Caco-2 (cell line): ENCODE measurements at regions not wholly inside any gene's neighbourhood (a gene's known extent, or its start where the extent isn't known, plus 50 kb on each side); places are given as distances from the start of the nearest gene placed in this dataset.

Experiments
- BruUV-seq: library from RNA; stranded (reverse); fragments of 400-500 nt; replicated peaks from 2 replicates; lab custom pipeline; 2021; lab: Mats Ljungman, UMichigan
- CTCF ChIA-PET: fragments of 300-600 bp; sonication (Branson Sonifier 250); formaldehyde crosslinking; loops from one replicate; lab custom pipeline; 2022; ENCODE audit warnings: antibody characterized with exemption; lab: Charles Lee
- POLR2A ChIA-PET: fragments of 300-600 bp; sonication (Branson Sonifier 250); formaldehyde crosslinking; loops from one replicate; lab custom pipeline; 2022; ENCODE audit warnings: antibody characterized with exemption; lab: Charles Lee
- DNase-seq, 2 experiments: peaks; one replicate each; pipeline versions ENCODE4 v3.0.0 to v3.0.0-alpha.2; 2020 to 2022
- H3K27me3 ChIP-seq: replicated peaks from 2 replicates; pipeline ENCODE4 v1.6.0; 2011; ENCODE audit warnings: low read length; ENCODE audit not compliant: control insufficient read depth, insufficient read depth
- H3K36me3 ChIP-seq: 2 replicates; pipeline ENCODE4 v1.5.1; 2011; ENCODE audit warnings: low read length; ENCODE audit not compliant: control insufficient read depth, insufficient read depth
- H3K4me1 ChIP-seq: fragments of 250-450 bp; sonication (Bioruptor Pico); 2 replicates; pipeline ENCODE4 v1.5.1; 2020; ENCODE audit warnings: mild to moderate bottlenecking
- H3K4me3 ChIP-seq: 2 replicates; pipeline ENCODE4 v1.5.1; 2011; ENCODE audit warnings: low read depth, mild to moderate bottlenecking, control low read depth, low read length
- H3K9me3 ChIP-seq: fragments of 250-450 bp; sonication (Bioruptor Pico); 2 replicates; pipeline ENCODE4 v1.5.1; 2020; ENCODE audit warnings: mild to moderate bottlenecking, moderate library complexity
- H3K27ac Mint-ChIP-seq: one replicate; pipeline ENCODE4 v1.8.0; 2022; ENCODE audit warnings: mixed read lengths; ENCODE audit not compliant: unreplicated experiment
- H3K27me3 Mint-ChIP-seq: one replicate; pipeline ENCODE4 v1.8.0; 2022; ENCODE audit warnings: mixed read lengths; ENCODE audit not compliant: insufficient read depth, unreplicated experiment
- H3K36me3 Mint-ChIP-seq: one replicate; pipeline ENCODE4 v1.8.0; 2022; ENCODE audit warnings: mild to moderate bottlenecking, mixed read lengths; ENCODE audit not compliant: insufficient read depth, unreplicated experiment
- H3K4me1 Mint-ChIP-seq: one replicate; pipeline ENCODE4 v1.8.0; 2022; ENCODE audit warnings: low read depth, mixed read lengths; ENCODE audit not compliant: unreplicated experiment
- H3K4me3 Mint-ChIP-seq: one replicate; pipeline ENCODE4 v1.8.0; 2022; ENCODE audit warnings: mild to moderate bottlenecking, moderate library complexity, mixed read lengths; ENCODE audit not compliant: unreplicated experiment
- H3K9me3 Mint-ChIP-seq: one replicate; pipeline ENCODE4 v1.8.0; 2022; ENCODE audit warnings: mixed read lengths; ENCODE audit not compliant: unreplicated experiment
- intact Hi-C: fragments of 100-400 bp; cut with micrococcal nuclease; formaldehyde crosslinking; loops from one replicate; pipeline ENCODE4 v1.10.0; 2022; ENCODE audit not compliant: unreplicated experiment
- TF ChIP-seq, protein P1 (sequence below), 2 experiments: fragments of 200-600 bp in 1 of 2; IDR thresholded peaks; 1 replicate in 1 of 2; 2 replicates in 1 of 2; pipeline versions ENCODE4 v1.5.1 to v1.8.0; 2011 to 2022; ENCODE audit warnings: antibody characterized with exemption in 1 of 2, control low read depth in 1 of 2, inconsistent platforms in 1 of 2, low read depth in 1 of 2, low read length in 1 of 2, mild to moderate bottlenecking in 1 of 2, moderate library complexity in 1 of 2; ENCODE audit not compliant: insufficient read depth in 1 of 2, severe bottlenecking in 1 of 2, unreplicated experiment in 1 of 2

DNA sequence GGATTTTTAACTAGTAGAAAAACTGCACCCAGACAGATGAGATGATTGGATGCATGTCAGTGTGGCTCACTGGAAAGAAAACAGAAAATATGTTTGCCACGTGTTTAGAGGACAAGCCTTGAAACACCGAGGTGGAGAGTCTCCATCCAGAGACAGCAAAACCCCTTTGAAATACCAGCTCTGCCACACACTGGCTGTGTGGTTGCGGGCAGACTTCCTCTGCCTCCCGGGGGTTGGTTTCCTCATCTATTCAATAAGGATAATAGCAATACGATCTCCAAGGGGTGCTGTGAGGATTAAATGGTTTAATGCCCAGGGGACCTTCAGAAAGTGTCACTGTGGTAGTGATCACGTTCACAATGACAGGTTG, 67.2 kb upstream of the PARP1 start:
- Histone ChIP-seq H3K27me3 (no peaks in the 10 kb centered on the region), H3K36me3 (no peaks in the 10 kb centered on the region), H3K4me3 (no peak overlapping the region), H3K9me3 (no peaks in the 10 kb centered on the region), H3K4me1 (peaks cover 9% of the 10 kb centered on the region)
- TF ChIP-seq, protein P1, sequence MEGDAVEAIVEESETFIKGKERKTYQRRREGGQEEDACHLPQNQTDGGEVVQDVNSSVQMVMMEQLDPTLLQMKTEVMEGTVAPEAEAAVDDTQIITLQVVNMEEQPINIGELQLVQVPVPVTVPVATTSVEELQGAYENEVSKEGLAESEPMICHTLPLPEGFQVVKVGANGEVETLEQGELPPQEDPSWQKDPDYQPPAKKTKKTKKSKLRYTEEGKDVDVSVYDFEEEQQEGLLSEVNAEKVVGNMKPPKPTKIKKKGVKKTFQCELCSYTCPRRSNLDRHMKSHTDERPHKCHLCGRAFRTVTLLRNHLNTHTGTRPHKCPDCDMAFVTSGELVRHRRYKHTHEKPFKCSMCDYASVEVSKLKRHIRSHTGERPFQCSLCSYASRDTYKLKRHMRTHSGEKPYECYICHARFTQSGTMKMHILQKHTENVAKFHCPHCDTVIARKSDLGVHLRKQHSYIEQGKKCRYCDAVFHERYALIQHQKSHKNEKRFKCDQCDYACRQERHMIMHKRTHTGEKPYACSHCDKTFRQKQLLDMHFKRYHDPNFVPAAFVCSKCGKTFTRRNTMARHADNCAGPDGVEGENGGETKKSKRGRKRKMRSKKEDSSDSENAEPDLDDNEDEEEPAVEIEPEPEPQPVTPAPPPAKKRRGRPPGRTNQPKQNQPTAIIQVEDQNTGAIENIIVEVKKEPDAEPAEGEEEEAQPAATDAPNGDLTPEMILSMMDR (IDR thresholded peaks at IDR 0.05; ENCODE audit: insufficient read depth in 1 of 2, low read depth in 1 of 2, low read length in 1 of 2, severe bottlenecking in 1 of 2, unreplicated experiment in 1 of 2), result no peak
- H3K27me3 Mint-ChIP-seq, result peaks cover 3% of the 10 kb centered on the region
- DNase-seq, result no peak
- intact Hi-C loops, result loop anchor here (5.0 kb wide), 1 partner anchor 47 kb away; no protein-coding TSS in a partner anchor
- no TSS peak for BruUV-seq
- no peaks in the 10 kb centered on the region for H3K9me3 Mint-ChIP-seq
- H3K27ac Mint-ChIP-seq, result no peak overlapping the region
- no peaks in the 10 kb centered on the region for H3K36me3 Mint-ChIP-seq
- H3K4me1 Mint-ChIP-seq, result peaks cover 6% of the 10 kb centered on the region
- no peak overlapping the region for H3K4me3 Mint-ChIP-seq
- ChIA-PET CTCF (interaction anchor here (0.7 kb wide), 1 partner anchor 29 kb away, joined by 3 read pairs; no protein-coding TSS in a partner anchor), POLR2A (no interaction called here)

DNA sequence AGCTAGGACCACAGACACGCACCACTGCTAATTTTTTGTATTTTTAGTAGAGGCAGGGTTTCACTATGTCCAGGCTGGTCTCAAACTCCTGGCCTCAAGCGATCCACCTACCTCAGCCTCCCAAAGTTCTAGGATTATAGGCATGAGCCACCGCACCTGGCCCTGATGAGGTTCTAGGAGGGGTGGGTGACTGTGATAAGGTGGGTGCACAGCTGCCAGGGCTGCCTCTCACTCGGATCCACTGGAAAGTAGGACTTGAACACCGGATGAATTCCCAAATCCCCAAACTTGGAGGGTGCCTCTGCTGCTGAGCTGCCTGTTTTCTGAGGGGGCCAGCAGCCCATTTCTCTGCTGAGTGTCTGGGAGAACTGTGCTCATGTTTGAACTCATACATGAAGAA, 68.2 kb upstream of the PARP1 start:
- TF ChIP-seq, protein P1 (IDR thresholded peaks at IDR 0.05; ENCODE audit: insufficient read depth in 1 of 2, low read depth in 1 of 2, low read length in 1 of 2, severe bottlenecking in 1 of 2, unreplicated experiment in 1 of 2), result no peak
- no TSS peak for BruUV-seq
- Histone ChIP-seq H3K36me3 (no peaks in the 10 kb centered on the region), H3K4me1 (peaks cover 18% of the 10 kb centered on the region), H3K9me3 (no peaks in the 10 kb centered on the region), H3K4me3 (no peak overlapping the region), H3K27me3 (no peaks in the 10 kb centered on the region)
- Mint-ChIP-seq H3K4me1 (peaks cover 6% of the 10 kb centered on the region), H3K36me3 (no peaks in the 10 kb centered on the region), H3K4me3 (no peak overlapping the region), H3K27ac (no peak overlapping the region), H3K27me3 (peaks cover 3% of the 10 kb centered on the region), H3K9me3 (no peaks in the 10 kb centered on the region)
- CTCF ChIA-PET, result interaction anchor here (0.9 kb wide), 1 partner anchor 51 kb away, joined by 4 read pairs; no protein-coding TSS in a partner anchor
- POLR2A ChIA-PET, result no interaction called here
- no peak for DNase-seq
- intact Hi-C loops, result loop anchor here (5.0 kb wide), 1 partner anchor 46 kb away; no protein-coding TSS in a partner anchor

GRCh38 chr1:226476648-226477319, 68.9 kb upstream of the PARP1 start:
- TF ChIP-seq, protein P1 (IDR thresholded peaks at IDR 0.05; ENCODE audit: insufficient read depth in 1 of 2, low read depth in 1 of 2, low read length in 1 of 2, severe bottlenecking in 1 of 2, unreplicated experiment in 1 of 2), result no peak
- Histone ChIP-seq H3K27me3 (no peaks in the 10 kb centered on the region), H3K36me3 (no peaks in the 10 kb centered on the region), H3K4me3 (no peak overlapping the region), H3K9me3 (no peaks in the 10 kb centered on the region), H3K4me1 (peaks cover 26% of the 10 kb centered on the region)
- H3K27ac Mint-ChIP-seq, result no peak overlapping the region
- no peaks in the 10 kb centered on the region for H3K36me3 Mint-ChIP-seq
- ChIA-PET CTCF (no interaction called here), POLR2A (no interaction called here)
- H3K9me3 Mint-ChIP-seq, result no peaks in the 10 kb centered on the region
- H3K4me1 Mint-ChIP-seq, result peaks cover 6% of the 10 kb centered on the region
- peaks cover 3% of the 10 kb centered on the region for H3K27me3 Mint-ChIP-seq
- intact Hi-C loops, result loop anchor here (5.0 kb wide), 1 partner anchor 46 kb away; no protein-coding TSS in a partner anchor
- BruUV-seq, result no TSS peak
- no peak overlapping the region for H3K4me3 Mint-ChIP-seq
- DNase-seq, result no peak
